Left ventricle myocardium inferior (tissue), 1 donor: ENCODE measurements at regions not wholly inside any gene's neighbourhood (a gene's known extent, or its start where the extent isn't known, plus 50 kb on each side); places are given as distances from the start of the nearest gene placed in this dataset.

Source experiments
- DNase-seq: peaks from one replicate; pipeline ENCODE4 v3.0.0-alpha.2; 2020
- H3K27ac ChIP-seq: fragments of 200-600 bp; replicated peaks from 2 replicates; pipeline ENCODE4 v1.8.0; 2021
- H3K27me3 ChIP-seq: fragments of 200-600 bp; 2 replicates; pipeline ENCODE4 v1.8.0; 2021; ENCODE audit warnings: low read depth
- H3K36me3 ChIP-seq: fragments of 200-600 bp; 2 replicates; pipeline ENCODE4 v1.8.0; 2021
- H3K4me1 ChIP-seq: fragments of 200-600 bp; 2 replicates; pipeline ENCODE4 v1.8.0; 2021
- H3K4me3 ChIP-seq: fragments of 200-600 bp; 2 replicates; pipeline ENCODE4 v1.8.0; 2021; ENCODE audit warnings: mild to moderate bottlenecking, moderate library complexity
- H3K9me3 ChIP-seq: fragments of 200-600 bp; replicated peaks from 2 replicates; pipeline ENCODE4 v1.8.0; 2021
- intact Hi-C: fragments of 100-400 bp; cut with micrococcal nuclease; formaldehyde crosslinking; loops from one replicate; pipeline ENCODE4 v1.11.0; 2022
- TF ChIP-seq, protein P1 (sequence below): fragments of 200-600 bp; IDR thresholded peaks from 2 replicates; pipeline ENCODE4 v1.8.0; 2021; ENCODE audit warnings: antibody characterized with exemption, mild to moderate bottlenecking, borderline replicate concordance
- donor health status: DM: no; HTN: yes; CAD: no; lungs with severe emphysema.

DNA sequence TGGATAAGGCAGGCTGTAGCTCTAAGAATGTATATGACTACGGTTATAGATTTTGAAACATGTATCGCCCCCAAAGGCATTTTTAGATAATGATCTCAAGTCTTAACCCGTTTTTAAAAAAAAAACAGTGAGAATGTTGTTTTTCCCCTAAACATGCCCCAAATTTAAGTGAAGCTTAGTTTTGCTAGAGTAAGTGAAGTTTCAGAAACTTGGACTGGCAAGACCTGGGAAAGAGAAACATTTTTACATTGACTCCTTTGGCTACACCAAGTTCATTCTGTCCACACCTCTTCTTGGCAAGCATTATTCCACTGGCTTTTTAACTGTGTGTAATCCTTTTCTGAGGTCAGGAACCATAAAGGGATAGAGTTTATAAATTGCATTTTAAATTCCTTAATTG is 216.7 kb upstream of the CELF2 start:
- peaks cover 67% of the 10 kb centered on the region for H3K4me1 ChIP-seq
- H3K9me3 ChIP-seq = peaks cover 7% of the 10 kb centered on the region
- H3K36me3 ChIP-seq = no peaks in the 10 kb centered on the region
- no peaks in the 10 kb centered on the region for H3K27me3 ChIP-seq
- H3K4me3 ChIP-seq = no peak overlapping the region
- intact Hi-C loops = no loop called here
- peak overlapping the region; percentile 64 for H3K27ac ChIP-seq
- DNase-seq = no peak
- TF ChIP-seq, protein P1, sequence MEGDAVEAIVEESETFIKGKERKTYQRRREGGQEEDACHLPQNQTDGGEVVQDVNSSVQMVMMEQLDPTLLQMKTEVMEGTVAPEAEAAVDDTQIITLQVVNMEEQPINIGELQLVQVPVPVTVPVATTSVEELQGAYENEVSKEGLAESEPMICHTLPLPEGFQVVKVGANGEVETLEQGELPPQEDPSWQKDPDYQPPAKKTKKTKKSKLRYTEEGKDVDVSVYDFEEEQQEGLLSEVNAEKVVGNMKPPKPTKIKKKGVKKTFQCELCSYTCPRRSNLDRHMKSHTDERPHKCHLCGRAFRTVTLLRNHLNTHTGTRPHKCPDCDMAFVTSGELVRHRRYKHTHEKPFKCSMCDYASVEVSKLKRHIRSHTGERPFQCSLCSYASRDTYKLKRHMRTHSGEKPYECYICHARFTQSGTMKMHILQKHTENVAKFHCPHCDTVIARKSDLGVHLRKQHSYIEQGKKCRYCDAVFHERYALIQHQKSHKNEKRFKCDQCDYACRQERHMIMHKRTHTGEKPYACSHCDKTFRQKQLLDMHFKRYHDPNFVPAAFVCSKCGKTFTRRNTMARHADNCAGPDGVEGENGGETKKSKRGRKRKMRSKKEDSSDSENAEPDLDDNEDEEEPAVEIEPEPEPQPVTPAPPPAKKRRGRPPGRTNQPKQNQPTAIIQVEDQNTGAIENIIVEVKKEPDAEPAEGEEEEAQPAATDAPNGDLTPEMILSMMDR = no peak

DNA sequence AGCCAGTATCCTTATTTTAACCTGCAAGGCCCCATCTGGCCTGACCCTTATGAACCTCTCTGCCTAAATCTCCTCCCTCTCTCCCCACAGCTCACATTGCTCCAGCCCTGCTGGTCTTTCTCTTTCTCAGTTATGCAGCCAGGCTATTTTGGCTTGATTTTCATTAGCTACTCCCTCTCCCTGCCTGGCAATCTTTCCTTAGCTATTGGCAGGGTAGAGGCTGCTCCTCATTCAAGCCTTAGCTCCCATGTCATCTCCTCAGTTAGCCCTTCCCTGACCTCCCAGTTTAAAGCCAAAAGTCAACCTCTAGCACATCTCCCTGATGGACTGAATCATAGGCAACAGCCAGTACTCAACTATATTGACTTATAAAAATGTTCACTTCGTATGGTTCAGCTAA is 214.4 kb upstream of the CELF2 start:
- no peaks in the 10 kb centered on the region for H3K27me3 ChIP-seq
- peaks cover 7% of the 10 kb centered on the region for H3K9me3 ChIP-seq
- TF ChIP-seq, protein P1 = no peak
- peak overlapping the region; percentile 64 for H3K27ac ChIP-seq
- intact Hi-C loops = no loop called here
- H3K4me3 ChIP-seq = no peak overlapping the region
- peak; percentile 38 for DNase-seq
- H3K36me3 ChIP-seq = no peaks in the 10 kb centered on the region
- H3K4me1 ChIP-seq = peaks cover 52% of the 10 kb centered on the region

DNA sequence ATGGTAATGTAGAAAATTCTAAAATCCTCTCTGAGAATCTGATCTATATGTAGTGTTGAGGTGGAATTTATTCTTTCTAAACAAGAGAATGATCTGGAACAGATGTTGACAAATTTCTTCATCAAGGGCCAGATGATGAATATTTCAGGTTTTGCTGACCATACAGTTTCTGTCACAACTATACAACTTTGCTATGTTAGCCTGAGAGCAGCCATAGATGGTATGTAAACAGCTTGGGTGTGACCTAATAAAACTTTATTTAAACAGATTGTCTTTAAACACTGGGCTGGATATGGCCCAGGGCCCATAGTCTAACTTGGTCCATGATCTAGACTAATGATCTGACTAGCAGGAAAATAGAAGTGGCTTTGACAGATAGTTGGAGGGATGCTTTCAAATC is 213.6 kb upstream of the CELF2 start:
- peaks cover 7% of the 10 kb centered on the region for H3K9me3 ChIP-seq
- no peak for DNase-seq
- no peaks in the 10 kb centered on the region for H3K36me3 ChIP-seq
- intact Hi-C loops = no loop called here
- H3K27me3 ChIP-seq = no peaks in the 10 kb centered on the region
- H3K27ac ChIP-seq = peak overlapping the region; percentile 64
- H3K4me3 ChIP-seq = no peak overlapping the region
- H3K4me1 ChIP-seq = peaks cover 49% of the 10 kb centered on the region
- TF ChIP-seq, protein P1 = no peak

DNA sequence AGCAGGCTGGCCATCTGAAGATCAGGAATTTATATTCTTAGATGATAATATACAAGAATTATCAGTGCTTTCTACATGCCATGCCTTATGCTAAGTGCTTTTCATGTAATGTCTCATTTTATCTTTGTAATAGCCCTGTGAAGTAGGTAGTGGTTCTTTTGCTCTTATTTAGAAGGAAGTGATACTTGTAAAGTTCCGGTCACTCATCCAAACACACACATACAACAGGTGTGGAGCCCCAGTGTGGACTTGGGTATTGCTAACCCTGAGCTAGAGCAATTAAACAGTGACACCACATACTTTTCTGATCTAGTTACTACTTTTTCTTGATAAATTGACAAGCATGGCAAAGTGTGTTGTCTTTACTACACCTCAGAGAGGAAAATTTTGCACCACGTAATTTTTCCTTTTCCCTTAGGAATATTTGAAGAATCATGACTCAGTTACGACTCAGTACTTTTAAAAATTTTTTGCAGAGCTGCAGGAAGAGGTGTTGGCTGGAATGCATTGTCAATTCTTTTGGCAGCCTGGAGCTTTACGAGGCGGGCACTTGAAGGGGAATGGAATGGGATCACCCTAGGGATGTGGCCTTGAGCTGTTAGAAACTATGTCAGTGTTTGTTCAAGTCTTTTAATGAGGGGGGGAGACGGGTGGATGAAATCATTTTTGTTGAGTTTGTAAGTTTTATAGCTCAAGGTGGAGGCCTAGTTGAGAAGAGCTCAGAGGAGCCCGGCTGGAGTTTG is 212.5 kb upstream of the CELF2 start:
- H3K4me1 ChIP-seq = peaks cover 49% of the 10 kb centered on the region
- no peak for DNase-seq
- intact Hi-C loops = no loop called here

DNA sequence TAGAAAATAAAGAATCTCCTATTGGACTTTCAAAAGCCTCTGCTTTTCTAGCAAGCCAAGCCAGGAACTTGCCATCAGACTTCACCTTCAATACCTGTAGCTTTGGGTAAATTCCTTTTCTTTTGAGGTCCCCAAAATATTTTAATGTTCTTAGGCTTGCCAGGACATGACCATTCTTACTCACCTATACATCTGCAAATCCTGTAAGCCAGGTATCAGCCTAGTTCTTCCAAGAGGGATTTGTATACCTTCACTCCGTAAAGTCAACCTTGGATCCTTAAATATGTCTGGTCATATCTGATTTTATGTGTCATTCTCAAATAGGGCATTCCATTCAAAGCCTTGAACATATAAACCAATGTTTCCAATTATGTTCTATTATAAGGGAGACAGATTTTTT is 210.6 kb upstream of the CELF2 start:
- intact Hi-C loops = no loop called here
- Histone ChIP-seq H3K27me3 (no peaks in the 10 kb centered on the region), H3K4me1 (peaks cover 42% of the 10 kb centered on the region), H3K27ac (no peak overlapping the region), H3K4me3 (no peak overlapping the region), H3K9me3 (no peaks in the 10 kb centered on the region), H3K36me3 (no peaks in the 10 kb centered on the region)
- DNase-seq = no peak
- TF ChIP-seq, protein P1 = no peak

More for the DNA sequence above, 212.5 kb upstream of the CELF2 start:
- H3K27ac ChIP-seq = peak overlapping the region; percentile 51
- no peaks in the 10 kb centered on the region for H3K36me3 ChIP-seq
- TF ChIP-seq, protein P1 = no peak
- no peaks in the 10 kb centered on the region for H3K27me3 ChIP-seq
- no peak overlapping the region for H3K4me3 ChIP-seq
- H3K9me3 ChIP-seq = peaks cover 7% of the 10 kb centered on the region
